DMS79 (cell line): ENCODE measurements at regions not wholly inside any gene's neighbourhood (a gene's known extent, or its start where the extent isn't known, plus 50 kb on each side); places are given as distances from the start of the nearest gene placed in this dataset.

Experiments used
- DNase-seq: peaks from one replicate; lab custom pipeline; 2025; lab: John Stamatoyannopoulos, UW

DNA sequence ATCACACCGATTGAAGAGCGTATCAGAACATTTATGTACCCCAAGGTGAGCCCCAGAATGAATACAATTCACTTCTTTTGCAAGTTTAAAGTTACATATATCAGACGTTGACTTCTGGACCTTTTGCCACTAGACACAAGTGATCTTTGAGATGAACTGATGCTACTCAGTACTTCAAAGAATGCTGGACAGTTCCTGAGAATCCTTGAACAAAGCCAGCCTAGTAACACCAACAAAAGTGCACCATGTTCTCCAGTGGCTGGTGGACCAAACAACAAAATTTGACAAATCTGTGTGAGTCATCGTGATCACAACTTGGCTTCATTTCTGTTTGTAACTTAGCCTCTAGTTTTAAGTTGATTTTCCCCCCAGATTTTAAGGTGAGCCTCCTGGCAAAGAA, 355.7 kb downstream of the SOX2 start:
- no peak for DNase-seq

GRCh38 chr3:182078316-182078715, 366.6 kb downstream of the SOX2 start:
- DNase-seq = no peak

GRCh38 chr3:182078929-182079328, 367.2 kb downstream of the SOX2 start:
- DNase-seq = no peak

- no peak for DNase-seq
Measured at GRCh38 chr3:182081096-182081495, 369.4 kb downstream of the SOX2 start.

DNA sequence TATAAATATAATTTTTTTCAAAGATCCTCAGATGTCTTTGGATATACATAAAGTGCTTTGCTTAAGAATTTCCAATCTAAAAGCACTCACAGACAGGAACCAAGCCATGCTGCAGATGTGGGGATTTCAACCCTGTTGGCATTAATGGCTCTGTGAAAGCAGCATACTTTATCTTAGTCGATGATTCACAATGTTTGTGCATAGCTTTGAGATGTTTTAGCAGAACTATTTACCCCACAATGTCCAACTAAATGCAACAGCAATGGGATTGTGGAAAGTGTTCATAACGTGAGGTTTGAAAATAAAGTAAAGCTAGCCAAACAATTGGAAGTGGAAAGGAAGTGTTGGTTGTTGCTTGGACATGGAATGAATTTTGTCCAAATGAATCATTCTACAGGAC, 371.4 kb downstream of the SOX2 start:
- no peak for DNase-seq

DNA sequence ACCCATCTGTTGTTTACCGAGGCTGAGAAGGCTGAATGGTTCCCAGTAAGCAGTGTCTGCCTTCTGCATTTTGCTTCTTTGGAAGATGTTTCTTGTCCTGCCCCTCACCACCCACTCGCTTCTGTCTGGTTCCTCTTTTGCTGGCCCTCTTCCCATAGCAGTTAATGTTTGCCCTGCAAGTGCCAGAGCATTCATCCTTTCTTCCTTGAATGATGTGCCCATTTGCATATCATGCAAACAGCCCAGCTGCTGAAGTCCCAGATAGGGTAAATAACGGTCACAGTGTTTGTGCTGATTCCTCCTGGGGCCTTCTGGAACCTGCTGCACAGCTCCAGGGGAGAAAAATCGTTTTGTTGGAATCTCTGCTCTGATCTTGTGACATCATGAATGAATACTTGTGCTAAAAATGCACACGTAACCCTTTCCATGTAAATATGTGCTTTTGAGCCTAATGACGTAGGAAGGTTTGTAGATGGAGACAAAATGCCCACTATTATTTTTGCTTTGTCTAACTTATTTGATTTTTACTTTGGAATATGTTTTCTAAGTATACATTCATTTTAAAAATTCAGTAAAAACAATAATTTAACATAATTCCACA, 381.0 kb downstream of the SOX2 start:
- no peak for DNase-seq

GRCh38 chr3:182094321-182094720, 382.6 kb downstream of the SOX2 start:
- no peak for DNase-seq

GRCh38 chr3:182104881-182105280, 393.2 kb downstream of the SOX2 start:
- DNase-seq = no peak

- DNase-seq = no peak
Measured at GRCh38 chr3:182105875-182106274, 394.1 kb downstream of the SOX2 start.

GRCh38 chr3:182108371-182108770, 396.6 kb downstream of the SOX2 start:
- DNase-seq = no peak

DNA sequence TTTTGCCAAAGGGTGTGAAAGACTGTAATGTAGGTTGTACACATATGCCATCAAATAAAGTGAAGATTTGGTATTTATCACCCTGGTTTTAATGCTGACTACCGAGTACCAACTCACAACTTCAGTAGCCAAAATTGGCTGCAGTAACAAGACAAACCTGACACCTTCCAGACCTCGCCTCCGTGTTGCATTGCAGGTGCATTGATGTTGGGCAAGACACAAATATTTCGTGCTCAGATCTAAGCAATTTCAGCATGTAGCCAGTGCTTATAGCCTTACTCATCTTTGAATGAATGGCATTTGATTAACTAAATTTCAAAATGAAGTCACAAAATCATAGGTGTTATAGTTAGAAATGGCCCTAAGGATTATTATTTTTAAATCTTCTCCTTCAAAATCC, 400.2 kb downstream of the SOX2 start:
- no peak for DNase-seq

- DNase-seq = no peak
Measured at GRCh38 chr3:182115328-182116015, 403.7 kb downstream of the SOX2 start.

DNA sequence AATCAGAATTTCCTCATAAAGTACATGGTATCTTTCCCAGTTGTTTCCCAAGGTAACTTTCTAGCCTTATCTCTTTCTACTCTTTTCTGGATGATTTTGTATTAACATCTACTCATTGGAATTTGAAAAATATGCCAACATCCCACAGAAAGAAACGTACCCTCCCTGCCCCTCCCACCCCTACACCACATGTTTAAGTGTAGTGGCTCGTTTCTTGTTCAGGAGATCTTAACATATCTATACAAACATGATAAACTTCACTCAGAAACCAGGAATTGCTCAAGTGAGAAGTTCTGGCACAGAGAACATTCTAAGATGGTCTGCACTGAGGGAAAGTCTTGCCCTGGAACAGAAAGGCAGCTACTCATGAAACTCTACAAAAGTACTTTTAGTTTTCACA, 404.7 kb downstream of the SOX2 start:
- DNase-seq = no peak

DNA sequence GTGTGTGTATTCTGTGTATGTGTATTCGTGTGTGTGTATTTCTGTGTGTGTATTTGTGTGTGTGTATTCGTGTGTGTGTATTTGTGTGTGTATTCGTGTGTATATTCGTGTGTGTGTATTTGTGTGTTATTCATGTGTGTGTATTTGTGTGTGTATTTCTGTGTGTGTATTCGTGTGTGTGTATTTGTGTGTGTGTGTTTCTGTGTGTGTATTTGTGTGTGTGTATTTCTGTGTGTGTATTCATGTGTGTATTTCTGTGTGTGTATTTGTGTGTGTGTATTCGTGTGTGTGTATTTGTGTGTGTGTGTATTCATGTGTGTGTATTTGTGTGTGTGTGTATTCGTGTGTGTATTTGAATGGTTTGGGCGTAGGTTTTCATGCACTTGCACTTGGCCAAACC, 405.4 kb downstream of the SOX2 start:
- DNase-seq = no peak

- DNase-seq = no peak
Measured at GRCh38 chr3:182117583-182117982, 405.9 kb downstream of the SOX2 start.

- no peak for DNase-seq
Measured at GRCh38 chr3:182118066-182118465, 406.3 kb downstream of the SOX2 start.

DNA sequence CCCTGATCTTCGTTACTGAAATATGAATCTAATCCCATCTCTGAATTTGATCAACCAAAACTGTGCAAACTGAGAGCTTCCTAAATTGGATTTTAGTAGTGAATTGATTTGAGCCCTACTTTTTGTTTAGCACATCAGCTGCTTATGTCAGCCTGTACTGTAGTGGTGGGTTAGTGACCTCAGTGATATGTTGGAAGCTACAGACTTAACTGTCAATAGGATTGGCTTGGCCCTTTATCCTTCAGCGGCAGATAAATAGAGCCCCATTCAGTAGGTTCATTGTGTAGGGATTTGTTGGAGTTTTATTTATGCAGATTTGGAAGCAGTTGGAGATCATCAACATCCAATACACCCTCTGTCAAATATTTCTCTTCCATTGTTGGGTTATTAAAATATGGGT, 409.7 kb downstream of the SOX2 start:
- no peak for DNase-seq

- DNase-seq = no peak
Measured at GRCh38 chr3:182122779-182123178, 411.1 kb downstream of the SOX2 start.

DNA sequence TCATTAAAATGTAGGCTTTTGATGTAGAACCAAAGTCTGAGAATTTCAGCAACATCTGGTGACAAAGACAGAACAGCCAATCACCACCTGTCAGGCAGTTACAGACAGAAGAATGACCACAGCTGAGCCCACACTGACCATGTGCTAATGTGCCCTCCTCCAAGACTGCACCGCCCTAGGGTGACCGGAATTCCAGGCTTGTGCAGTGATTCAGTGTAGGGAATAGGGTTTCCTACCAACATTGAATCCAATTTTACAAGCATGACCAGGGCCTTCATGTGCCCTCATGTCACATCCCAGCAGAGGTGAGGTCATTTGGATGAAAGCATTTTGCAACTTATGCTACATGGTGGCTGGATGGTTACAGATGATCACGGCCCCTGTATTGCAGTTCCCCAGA, 412.5 kb downstream of the SOX2 start:
- no peak for DNase-seq

- DNase-seq = no peak
Measured at GRCh38 chr3:182124716-182125115, 413.0 kb downstream of the SOX2 start.

DNA sequence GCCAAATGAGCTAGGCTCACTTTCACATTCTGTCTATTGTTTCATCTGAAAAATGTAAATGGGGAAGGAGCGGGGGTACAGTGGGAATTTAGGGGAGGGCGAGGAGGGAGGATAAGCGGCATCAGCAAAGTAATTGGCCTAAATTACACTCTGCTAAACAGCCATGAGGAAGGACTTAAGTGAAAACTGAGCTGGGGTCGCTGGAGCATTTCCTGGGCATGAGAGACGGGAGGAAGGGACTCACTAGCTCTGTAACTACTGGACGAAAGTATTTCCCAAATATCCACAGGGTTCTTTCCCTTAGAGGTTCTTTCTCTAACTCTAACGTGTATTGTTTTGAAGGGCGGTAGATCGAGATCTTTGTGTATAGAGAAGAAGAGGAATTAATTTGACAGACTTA, 418.0 kb downstream of the SOX2 start:
- DNase-seq = no peak

GRCh38 chr3:182133752-182134151, 422.0 kb downstream of the SOX2 start:
- DNase-seq = no peak

- no peak for DNase-seq
Measured at GRCh38 chr3:182135056-182135455, 423.3 kb downstream of the SOX2 start.
